Neuronal stem cell (in vitro differentiated cells): ENCODE measurements at regions not wholly inside any gene's neighbourhood (a gene's known extent, or its start where the extent isn't known, plus 50 kb on each side); places are given as distances from the start of the nearest gene placed in this dataset.
"Not testable (repeated sequence)": the region's sequence is repeated elsewhere in the genome, so short reads cannot be mapped to it uniquely, and the experiment has no call there.

Source experiments
- DNase-seq: peaks from one replicate; pipeline ENCODE4 v3.0.0-alpha.2; 2013; ENCODE audit warnings: low spot score
- H2AFZ ChIP-seq: one replicate; pipeline ENCODE4 v1.6.1; 2013; ENCODE audit warnings: mild to moderate bottlenecking, low read length, inconsistent platforms
- H2AK5ac ChIP-seq: 2 replicates; pipeline ENCODE4 v1.6.1; 2013; ENCODE audit warnings: low read depth, mild to moderate bottlenecking, inconsistent platforms, low read length, moderate library complexity, mixed read lengths
- H2BK120ac ChIP-seq: 2 replicates; pipeline ENCODE4 v1.6.1; 2013; ENCODE audit warnings: low read depth, mild to moderate bottlenecking, inconsistent platforms, low read length, moderate library complexity, mixed read lengths
- H2BK12ac ChIP-seq: one replicate; pipeline ENCODE4 v1.6.1; 2013; ENCODE audit warnings: low read length, inconsistent platforms
- H2BK15ac ChIP-seq: 2 replicates; pipeline ENCODE4 v1.6.1; 2013; ENCODE audit warnings: mild to moderate bottlenecking, low read length, inconsistent platforms, mixed read lengths
- H2BK5ac ChIP-seq: one replicate; pipeline ENCODE4 v1.6.1; 2013; ENCODE audit warnings: inconsistent platforms, mild to moderate bottlenecking, low read length, moderate library complexity
- H3K14ac ChIP-seq: one replicate; pipeline ENCODE4 v1.6.1; 2013; ENCODE audit warnings: low read length, inconsistent platforms
- H3K18ac ChIP-seq: 2 replicates; pipeline ENCODE4 v1.6.1; 2013; ENCODE audit warnings: low read length, inconsistent platforms
- H3K23ac ChIP-seq: 2 replicates; pipeline ENCODE4 v1.6.1; 2013; ENCODE audit warnings: low read depth, mild to moderate bottlenecking, mixed read lengths, low read length, inconsistent platforms; ENCODE audit not compliant: poor library complexity
- H3K27ac ChIP-seq: replicated peaks from 3 replicates; pipeline ENCODE4 v1.5.1; 2013; ENCODE audit warnings: low read length, inconsistent platforms
- H3K27me3 ChIP-seq, 3 experiments: 2 replicates each; pipeline ENCODE4 v1.6.1; 2013; ENCODE audit warnings: low read length in 3 of 3, mild to moderate bottlenecking in 2 of 3, inconsistent platforms in 1 of 3, low read depth in 1 of 3, mixed read lengths in 1 of 3, moderate library complexity in 1 of 3; ENCODE audit not compliant: control insufficient read depth in 3 of 3, insufficient read depth in 3 of 3
- H3K36me3 ChIP-seq, 2 donors: replicated peaks in 1 of 2; 2 replicates each; pipeline ENCODE4 v1.6.1; 2013; ENCODE audit warnings: low read length in 2 of 2; ENCODE audit not compliant: control insufficient read depth in 2 of 2, insufficient read depth in 2 of 2
- H3K4ac ChIP-seq: 2 replicates; pipeline ENCODE4 v1.6.1; 2013; ENCODE audit warnings: inconsistent platforms, mild to moderate bottlenecking, low read length, moderate library complexity
- H3K4me1 ChIP-seq, 2 donors: 1 replicate in 1 of 2; 2 replicates in 1 of 2; pipeline ENCODE4 v1.6.1; 2013; ENCODE audit warnings: low read length in 2 of 2, low read depth in 1 of 2; ENCODE audit not compliant: control insufficient read depth in 2 of 2, insufficient read depth in 1 of 2
- H3K4me2 ChIP-seq: one replicate; pipeline ENCODE4 v1.6.1; 2013; ENCODE audit warnings: mild to moderate bottlenecking, low read length, inconsistent platforms; ENCODE audit not compliant: insufficient read depth, poor library complexity, severe bottlenecking
- H3K4me3 ChIP-seq, 2 donors: 2 replicates each; pipeline ENCODE4 v1.5.1; 2013; ENCODE audit warnings: low read length in 2 of 2, mild to moderate bottlenecking in 2 of 2, inconsistent platforms in 1 of 2, moderate library complexity in 1 of 2
- H3K79me1 ChIP-seq: one replicate; pipeline ENCODE4 v1.6.1; 2013; ENCODE audit warnings: low read depth, mild to moderate bottlenecking, inconsistent platforms, low read length, moderate library complexity
- H3K9ac ChIP-seq: one replicate; pipeline ENCODE4 v1.6.1; 2013; ENCODE audit warnings: mild to moderate bottlenecking, low read depth, low read length, inconsistent platforms; ENCODE audit not compliant: poor library complexity
- H3K9me3 ChIP-seq, 2 donors: replicated peaks in 1 of 2; 2 replicates each; pipeline versions ENCODE3 to v1.6.1; 2013; ENCODE audit warnings: low read length in 2 of 2, mild to moderate bottlenecking in 2 of 2, inconsistent platforms in 1 of 2, low read depth in 1 of 2, mixed read lengths in 1 of 2, moderate library complexity in 1 of 2; ENCODE audit not compliant: control insufficient read depth in 2 of 2, insufficient read depth in 1 of 2
- H4K8ac ChIP-seq: one replicate; pipeline ENCODE4 v1.6.1; 2013; ENCODE audit warnings: low read depth, mild to moderate bottlenecking, inconsistent platforms, low read length, moderate library complexity
- H4K91ac ChIP-seq: one replicate; pipeline ENCODE4 v1.6.1; 2013; ENCODE audit warnings: low read length, low read depth, mild to moderate bottlenecking, inconsistent platforms; ENCODE audit not compliant: poor library complexity
- WGBS, 2 donors: extraction: QIAGEN DNeasy Blood & Tissue Kit; methylation state at CpG; one replicate each; pipeline ENCODE4 v1.1.7; 2013; ENCODE audit warnings: missing lambda C conversion rate in 2 of 2, mixed read lengths in 1 of 2; ENCODE audit not compliant: insufficient read length in 2 of 2, insufficient replicate concordance in 1 of 2; ENCODE audit errors: extremely low coverage in 2 of 2; 5-methylcytosine and 5-hydroxymethylcytosine counted together

DNA sequence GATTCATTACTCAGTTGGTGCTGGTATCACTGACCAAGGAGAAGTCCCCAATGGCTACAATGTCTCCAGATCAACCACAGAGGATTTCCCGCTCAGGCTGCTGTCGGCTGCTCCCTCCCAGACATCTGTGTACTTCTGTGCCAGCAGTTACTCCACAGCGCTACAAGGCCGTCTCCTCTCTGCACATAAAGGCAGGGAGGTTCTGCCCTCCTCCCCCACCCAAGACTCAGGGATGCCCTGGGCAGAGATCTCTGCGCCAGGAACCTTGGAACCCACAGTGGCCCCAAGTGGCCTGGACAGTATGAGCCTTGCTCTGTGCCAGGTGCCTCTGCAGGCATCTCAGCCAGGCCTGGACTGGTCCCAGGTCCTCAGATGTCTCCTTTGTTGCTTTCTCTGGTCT, 193.4 kb upstream of the PRSS58 start:
- H2AFZ ChIP-seq: no peak overlapping the region
- H3K27ac ChIP-seq: no peak overlapping the region
- H3K4me2 ChIP-seq: no peak overlapping the region
- no peak overlapping the region for H3K23ac ChIP-seq
- H2AK5ac ChIP-seq: no peak overlapping the region
- H3K9me3 ChIP-seq: no peaks in the 10 kb centered on the region
- H4K8ac ChIP-seq: no peak overlapping the region
- no peak overlapping the region for H3K4me3 ChIP-seq
- no peak overlapping the region for H2BK12ac ChIP-seq
- no peaks in the 10 kb centered on the region for H3K79me1 ChIP-seq
- no peaks in the 10 kb centered on the region for H3K36me3 ChIP-seq
- H2BK15ac ChIP-seq: no peak overlapping the region
- no peak overlapping the region for H3K4ac ChIP-seq
- no CpG with 5 or more reads among the region's 5 CpGs for WGBS, 2 donors
- H3K18ac ChIP-seq: peak overlapping the region; percentile 59
- H3K4me1 ChIP-seq: no peaks in the 10 kb centered on the region
- H3K9ac ChIP-seq: no peak overlapping the region
- no peak for DNase-seq
- no peaks in the 10 kb centered on the region for H3K27me3 ChIP-seq
- H4K91ac ChIP-seq: no peak overlapping the region
- H3K14ac ChIP-seq: no peak overlapping the region
- no peak overlapping the region for H2BK5ac ChIP-seq
- H2BK120ac ChIP-seq: no peak overlapping the region

DNA sequence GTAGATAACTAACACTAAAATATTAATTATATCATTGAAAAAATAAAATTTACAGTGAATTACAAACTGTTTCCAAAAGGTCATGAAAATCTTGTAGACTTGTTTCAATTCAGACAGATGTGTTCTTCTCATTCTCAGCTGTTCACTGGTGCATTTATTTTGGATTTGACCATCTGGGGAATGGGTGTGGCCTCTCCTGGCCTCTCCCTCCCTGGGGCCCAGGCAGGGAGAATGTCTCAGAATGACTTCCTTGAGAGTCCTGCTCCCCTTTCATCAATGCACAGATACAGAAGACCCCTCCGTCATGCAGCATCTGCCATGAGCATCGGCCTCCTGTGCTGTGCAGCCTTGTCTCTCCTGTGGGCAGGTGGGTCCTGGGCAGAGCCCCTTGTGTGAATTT, 192.8 kb upstream of the PRSS58 start:
- Histone ChIP-seq H3K23ac (no peak overlapping the region), H3K18ac (peak overlapping the region; percentile 4), H3K79me1 (no peaks in the 10 kb centered on the region), H3K14ac (no peak overlapping the region), H2AK5ac (no peak overlapping the region), H2BK120ac (no peak overlapping the region), H4K8ac (no peak overlapping the region), H3K4me3 (no peak overlapping the region), H4K91ac (no peak overlapping the region), H3K9me3 (no peaks in the 10 kb centered on the region), H2AFZ (no peak overlapping the region), H3K27ac (no peak overlapping the region), H2BK5ac (no peak overlapping the region), H3K9ac (no peak overlapping the region), H3K4me2 (no peak overlapping the region), H2BK12ac (no peak overlapping the region), H2BK15ac (no peak overlapping the region), H3K4me1 (no peaks in the 10 kb centered on the region), H3K4ac (no peak overlapping the region), H3K27me3 (no peaks in the 10 kb centered on the region), H3K36me3 (no peaks in the 10 kb centered on the region)
- WGBS, 2 donors: no CpG with 5 or more reads among the region's 2 CpGs
- DNase-seq: no peak

DNA sequence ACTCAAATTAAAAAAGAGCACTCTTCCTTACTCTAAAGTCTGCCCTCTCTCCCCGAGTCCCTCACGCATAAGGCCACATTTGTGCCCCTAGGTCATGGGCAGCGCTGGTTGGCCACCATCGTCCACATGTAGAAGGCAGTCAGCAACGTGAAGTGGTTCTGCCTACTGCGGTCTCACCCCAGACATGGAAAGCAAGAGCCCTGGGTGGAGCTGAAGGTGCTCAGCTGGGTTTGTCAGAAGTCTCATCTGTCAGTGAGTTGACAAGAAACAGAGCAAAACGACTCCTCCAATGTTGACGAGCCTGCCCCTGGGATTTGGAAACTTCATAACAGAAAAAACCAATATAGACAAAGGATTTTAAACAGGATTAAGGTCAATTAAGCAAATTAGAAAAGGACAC, 192.3 kb upstream of the PRSS58 start:
- Histone ChIP-seq H2BK120ac (no peak overlapping the region), H4K8ac (no peak overlapping the region), H3K4me1 (peaks cover 0 to 1% of the 10 kb centered on the region in 2 donors), H3K18ac (no peak overlapping the region), H3K79me1 (no peaks in the 10 kb centered on the region), H3K23ac (no peak overlapping the region), H3K4me3 (no peak overlapping the region), H2BK15ac (no peak overlapping the region), H2AK5ac (no peak overlapping the region), H3K9ac (no peak overlapping the region), H3K4ac (no peak overlapping the region), H4K91ac (no peak overlapping the region), H3K27ac (no peak overlapping the region), H2AFZ (no peak overlapping the region), H3K27me3 (no peaks in the 10 kb centered on the region), H2BK12ac (no peak overlapping the region), H3K14ac (no peak overlapping the region), H2BK5ac (no peak overlapping the region), H3K4me2 (no peak overlapping the region), H3K9me3 (no peaks in the 10 kb centered on the region), H3K36me3 (no peaks in the 10 kb centered on the region)
- DNase-seq: no peak
- WGBS, 2 donors: no CpG with 5 or more reads among the region's 8 CpGs

DNA sequence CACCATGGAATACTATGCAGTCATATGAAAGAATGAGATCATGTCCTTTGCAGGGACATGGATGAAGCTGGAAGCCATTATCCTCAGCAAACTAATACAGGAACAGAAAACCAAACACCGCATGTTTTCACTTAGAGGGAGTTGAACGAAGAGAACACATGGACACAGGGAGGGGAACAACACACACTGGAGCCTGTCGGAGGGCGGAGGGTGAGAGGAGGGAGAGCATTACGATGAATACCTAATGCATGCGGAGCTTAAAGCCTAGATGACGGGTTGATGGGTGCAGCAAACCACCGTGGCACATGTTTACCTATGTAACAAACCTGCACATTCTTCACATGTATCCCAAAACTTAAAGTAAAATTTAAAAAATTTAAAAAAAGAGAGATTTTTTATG, 191.0 kb upstream of the PRSS58 start:
- H3K9me3 ChIP-seq, H4K91ac ChIP-seq, H3K4me2 ChIP-seq, DNase-seq, H4K8ac ChIP-seq, H3K4me1 ChIP-seq, H3K27ac ChIP-seq, H2BK120ac ChIP-seq, H3K9ac ChIP-seq, H3K36me3 ChIP-seq, H2BK5ac ChIP-seq, H2AFZ ChIP-seq, H2AK5ac ChIP-seq, H3K79me1 ChIP-seq, H3K4ac ChIP-seq, H3K27me3 ChIP-seq, H3K14ac ChIP-seq, H3K4me3 ChIP-seq, H2BK12ac ChIP-seq, H2BK15ac ChIP-seq, H3K23ac ChIP-seq, H3K18ac ChIP-seq: not testable (repeated sequence)
- WGBS, 2 donors: no CpG with 5 or more reads among the region's 8 CpGs
